Esophagus (tissue), 2 donors: ENCODE measurements at regions not wholly inside any gene's neighbourhood (a gene's known extent, or its start where the extent isn't known, plus 50 kb on each side); places are given as distances from the start of the nearest gene placed in this dataset.

Source experiments
- H3K27ac ChIP-seq, 2 donors: one replicate each; pipeline ENCODE4 v1.5.1; 2013; ENCODE audit warnings: low read depth in 2 of 2, mild to moderate bottlenecking in 2 of 2, inconsistent platforms in 1 of 2, low read length in 1 of 2, moderate library complexity in 1 of 2
- H3K27me3 ChIP-seq, 2 donors: one replicate each; pipeline ENCODE4 v1.6.1; 2013; ENCODE audit warnings: low read length in 2 of 2, control low read depth in 1 of 2, mild to moderate bottlenecking in 1 of 2; ENCODE audit not compliant: insufficient read depth in 2 of 2, control insufficient read depth in 1 of 2
- H3K36me3 ChIP-seq, 2 donors: one replicate each; pipeline ENCODE4 v1.6.1; 2013; ENCODE audit warnings: low read length in 1 of 2; ENCODE audit not compliant: control insufficient read depth in 2 of 2, insufficient read depth in 2 of 2
- H3K4me1 ChIP-seq, 2 donors: one replicate each; pipeline ENCODE4 v1.6.1; 2013; ENCODE audit warnings: low read length in 1 of 2; ENCODE audit not compliant: control insufficient read depth in 2 of 2, insufficient read depth in 2 of 2
- H3K4me3 ChIP-seq, 2 donors: one replicate each; pipeline ENCODE4 v1.5.1; 2013; ENCODE audit warnings: low read length in 2 of 2, mild to moderate bottlenecking in 2 of 2, low read depth in 1 of 2, moderate library complexity in 1 of 2
- H3K9me3 ChIP-seq, 2 donors: one replicate each; pipeline ENCODE4 v1.6.1; 2013; ENCODE audit warnings: mild to moderate bottlenecking in 2 of 2, low read depth in 1 of 2, low read length in 1 of 2, moderate library complexity in 1 of 2; ENCODE audit not compliant: control insufficient read depth in 2 of 2, insufficient read depth in 1 of 2
- WGBS, 2 donors: extraction: QIAGEN DNeasy Blood & Tissue Kit; methylation state at CpG; one replicate each; pipeline ENCODE4 v1.1.7; 2013; 5-methylcytosine and 5-hydroxymethylcytosine counted together
- donor health status: healthy with polysubstance abuse.
- donor health status: Bipolar disorder and iron deficiency.

DNA sequence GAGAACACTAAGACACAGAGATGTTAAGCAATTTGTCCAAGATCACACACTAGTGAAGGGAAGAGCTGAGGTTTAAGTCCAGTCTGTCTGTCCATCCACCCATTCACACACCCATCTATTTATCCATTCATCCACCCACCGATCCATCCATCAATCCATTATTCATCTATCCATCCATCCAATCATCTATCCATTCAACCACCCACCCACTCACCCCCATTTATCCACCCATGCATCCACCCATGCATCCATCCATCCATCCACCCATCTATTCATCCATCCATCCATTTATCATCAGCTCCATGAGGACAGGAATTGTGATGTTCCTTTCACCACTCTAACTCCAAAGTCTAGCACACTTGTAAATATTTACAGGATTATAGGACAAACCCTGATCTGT, 242.3 kb upstream of the PMEPA1 start:
- H3K27me3 ChIP-seq, result no peaks in the 10 kb centered on the region
- H3K27ac ChIP-seq, result no peak overlapping the region
- no peak overlapping the region for H3K4me3 ChIP-seq
- 94 to 96% methylated on average over 1 of the region's 1 CpG for WGBS, 2 donors
- H3K9me3 ChIP-seq, result no peaks in the 10 kb centered on the region
- H3K4me1 ChIP-seq, result no peaks in the 10 kb centered on the region
- H3K36me3 ChIP-seq, result no peaks in the 10 kb centered on the region

DNA sequence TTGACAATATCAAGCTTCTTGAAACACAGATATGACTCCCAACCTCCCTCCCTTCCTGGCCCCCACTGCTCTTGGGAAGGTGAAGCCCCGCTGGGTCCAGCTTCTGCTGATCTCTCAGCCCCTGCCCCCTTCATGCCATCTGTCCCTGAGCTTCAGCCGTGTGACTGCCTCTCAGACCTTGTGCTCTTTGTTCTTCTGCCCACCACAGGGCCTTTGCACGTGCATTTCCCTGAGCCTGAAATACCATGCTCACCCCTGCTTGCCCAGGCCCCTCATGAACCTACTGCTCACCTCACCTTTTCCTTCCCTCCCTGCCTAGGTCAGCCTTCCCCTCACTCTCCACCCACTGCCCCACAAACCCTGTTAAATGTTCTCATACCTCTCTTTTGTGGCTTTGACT, 241.7 kb upstream of the PMEPA1 start:
- Histone ChIP-seq H3K4me3 (no peak overlapping the region), H3K27ac (no peak overlapping the region), H3K4me1 (no peaks in the 10 kb centered on the region), H3K9me3 (no peaks in the 10 kb centered on the region), H3K36me3 (no peaks in the 10 kb centered on the region), H3K27me3 (no peaks in the 10 kb centered on the region)
- 89 to 94% methylated on average over 3 of the region's 3 CpGs for WGBS, 2 donors

DNA sequence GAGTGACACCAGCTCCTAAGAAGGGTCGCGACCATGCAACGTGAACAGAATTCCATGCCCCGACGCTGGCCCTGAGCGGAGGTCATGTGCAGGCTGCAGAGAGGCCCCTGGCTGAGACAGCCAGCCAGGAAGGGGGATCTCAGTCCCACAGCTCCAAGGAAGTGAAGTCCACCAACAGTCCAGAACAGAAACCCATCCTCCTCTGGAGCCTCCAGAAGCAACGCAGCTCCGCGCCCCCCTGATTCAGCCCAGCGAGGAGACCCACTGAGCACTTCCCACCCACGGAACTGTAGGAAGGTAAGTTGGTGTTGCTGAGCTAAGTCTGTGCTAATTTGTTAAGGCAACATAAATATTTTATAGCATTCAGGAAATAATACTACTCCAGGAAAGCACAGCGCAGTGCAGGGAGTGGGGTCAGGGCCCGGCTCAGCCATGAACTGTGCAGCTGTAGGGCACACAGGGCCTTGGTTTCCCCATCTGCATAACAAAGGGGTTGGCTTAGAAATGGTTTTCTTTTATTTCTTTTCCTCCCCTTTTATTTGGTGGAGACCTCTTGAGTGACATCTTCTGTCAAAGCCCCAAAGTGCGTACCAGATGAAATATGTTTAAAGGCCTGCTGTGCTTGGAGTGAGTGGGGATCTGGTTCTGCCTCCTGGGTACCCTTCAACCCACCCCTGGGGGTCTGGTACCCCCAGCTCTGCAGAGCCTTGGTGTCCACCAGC, 241.1 kb upstream of the PMEPA1 start:
- no peaks in the 10 kb centered on the region for H3K9me3 ChIP-seq
- H3K27me3 ChIP-seq, result no peaks in the 10 kb centered on the region
- no peaks in the 10 kb centered on the region for H3K4me1 ChIP-seq
- WGBS, 2 donors, result 87 to 88% methylated on average over 14 of the region's 14 CpGs
- H3K27ac ChIP-seq, result no peak overlapping the region
- no peaks in the 10 kb centered on the region for H3K36me3 ChIP-seq
- H3K4me3 ChIP-seq, result no peak overlapping the region

DNA sequence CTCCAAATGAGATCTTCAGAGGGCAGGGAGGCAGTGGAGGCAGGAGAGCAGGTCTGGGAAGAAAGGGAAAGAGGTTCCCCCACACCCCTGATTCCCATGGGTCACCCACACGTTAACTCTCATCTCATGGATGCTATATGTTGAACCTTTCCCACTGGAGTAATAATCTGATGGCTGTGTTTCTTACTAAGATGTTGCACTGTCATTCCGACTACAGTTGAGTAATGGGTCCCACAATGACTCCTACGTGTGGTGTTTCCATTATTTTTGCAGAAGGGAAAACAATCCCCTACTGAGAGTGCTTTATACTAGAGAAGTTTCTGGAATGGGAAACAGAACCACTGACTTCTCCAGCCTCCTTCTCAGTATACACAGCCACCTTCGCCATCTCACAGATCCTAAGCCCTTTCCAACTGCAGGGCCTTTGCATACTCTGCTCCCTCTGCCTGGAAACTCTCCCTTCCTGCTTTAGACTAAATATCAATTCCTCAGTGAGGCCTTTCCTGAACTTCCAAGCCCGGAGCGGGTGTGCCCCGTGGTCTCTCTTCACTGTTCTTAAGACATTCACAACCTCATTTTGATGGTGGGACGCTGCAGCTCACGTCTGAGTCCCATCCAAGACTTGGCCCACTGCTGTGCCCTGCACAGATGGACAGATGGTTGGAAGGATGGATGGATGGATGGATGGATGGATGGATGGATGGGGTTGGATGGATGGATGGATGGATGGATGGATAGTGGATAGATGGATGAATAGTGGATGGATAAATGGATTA, 238.6 kb upstream of the PMEPA1 start:
- 80 to 88% methylated on average over 9 of the region's 9 CpGs for WGBS, 2 donors
- no peak overlapping the region for H3K27ac ChIP-seq
- no peaks in the 10 kb centered on the region for H3K36me3 ChIP-seq
- H3K9me3 ChIP-seq, result no peaks in the 10 kb centered on the region
- no peaks in the 10 kb centered on the region for H3K4me1 ChIP-seq
- no peaks in the 10 kb centered on the region for H3K27me3 ChIP-seq
- H3K4me3 ChIP-seq, result no peak overlapping the region

DNA sequence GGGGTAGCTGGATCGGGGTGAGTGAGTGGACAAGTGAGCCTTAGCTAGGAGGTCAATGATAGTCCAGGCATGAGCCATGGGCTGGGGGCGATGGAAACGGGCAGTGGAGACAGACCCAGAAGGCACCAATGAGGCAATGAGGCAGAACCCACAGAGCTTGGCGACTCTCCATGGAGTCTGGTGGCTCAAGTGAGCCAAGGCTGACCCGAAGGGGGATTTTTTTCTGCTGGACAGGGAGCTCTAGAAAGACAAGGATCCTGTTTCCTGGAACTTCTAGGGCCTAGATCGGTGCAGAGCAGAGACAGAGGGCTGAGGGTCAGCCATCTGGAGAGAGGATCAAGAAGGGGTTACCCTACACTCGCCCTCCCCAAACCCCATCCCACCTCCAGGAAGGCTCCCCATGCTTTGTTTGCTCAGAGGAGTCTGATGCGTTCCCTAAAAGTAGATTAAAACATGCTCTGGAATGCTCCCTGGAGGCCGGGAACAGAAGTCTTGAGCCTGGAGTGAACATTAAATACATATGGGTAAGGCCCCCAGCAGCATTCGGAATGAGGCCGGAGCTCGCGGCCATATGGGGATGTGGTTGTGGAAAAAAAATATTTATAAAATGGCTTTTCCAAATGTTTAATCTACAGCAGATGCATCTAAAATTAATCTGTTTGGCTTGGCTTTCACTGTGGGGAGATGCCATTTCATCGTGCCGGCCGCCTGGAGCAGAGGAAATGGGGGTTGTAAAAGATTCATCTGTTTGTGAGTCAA, 237.8 kb upstream of the PMEPA1 start:
- Histone ChIP-seq H3K36me3 (no peaks in the 10 kb centered on the region), H3K27me3 (no peaks in the 10 kb centered on the region), H3K4me1 (no peaks in the 10 kb centered on the region), H3K27ac (no peak overlapping the region), H3K9me3 (no peaks in the 10 kb centered on the region), H3K4me3 (no peak overlapping the region)
- 69 to 71% methylated on average over 16 of the region's 16 CpGs for WGBS, 2 donors

DNA sequence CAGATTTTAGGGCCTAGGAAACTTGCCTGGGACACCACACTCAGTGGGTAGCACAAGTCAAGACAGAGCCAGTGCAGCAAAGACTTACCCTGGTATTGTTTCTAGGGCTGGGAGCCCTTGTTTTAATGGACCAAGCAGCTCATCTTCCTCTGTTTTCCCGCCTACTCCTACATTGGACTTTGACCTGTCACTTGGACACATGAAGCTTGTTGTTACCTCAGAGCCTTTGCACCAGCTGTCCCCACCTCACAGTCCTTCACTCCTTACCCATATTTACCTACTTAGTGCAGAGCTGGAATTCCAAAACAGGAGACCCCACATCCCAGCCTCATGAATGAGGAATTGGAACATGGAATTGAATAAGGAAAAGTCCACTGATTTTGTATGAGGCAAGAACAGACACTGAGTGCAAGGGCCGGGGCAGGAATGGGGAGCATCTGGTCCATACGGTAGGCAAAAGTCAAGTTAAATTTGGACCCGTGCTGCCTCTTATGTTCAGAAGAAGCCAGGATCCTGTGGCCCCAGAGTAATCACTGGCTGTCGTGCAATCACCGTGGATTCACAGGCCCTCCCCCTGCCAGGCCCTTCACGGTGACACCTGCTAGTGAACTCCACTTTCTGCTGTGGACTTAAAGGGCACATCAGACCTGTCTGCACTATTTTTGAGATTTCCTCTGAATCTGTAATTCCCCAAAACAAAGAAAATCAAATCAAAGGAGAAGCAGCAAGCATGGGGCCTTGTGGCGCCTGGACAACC, 236.9 kb upstream of the PMEPA1 start:
- Histone ChIP-seq H3K27ac (no peak overlapping the region), H3K27me3 (no peaks in the 10 kb centered on the region), H3K36me3 (no peaks in the 10 kb centered on the region), H3K9me3 (no peaks in the 10 kb centered on the region), H3K4me1 (no peaks in the 10 kb centered on the region), H3K4me3 (no peak overlapping the region)
- WGBS, 2 donors, result 89 to 94% methylated on average over 8 of the region's 8 CpGs

DNA sequence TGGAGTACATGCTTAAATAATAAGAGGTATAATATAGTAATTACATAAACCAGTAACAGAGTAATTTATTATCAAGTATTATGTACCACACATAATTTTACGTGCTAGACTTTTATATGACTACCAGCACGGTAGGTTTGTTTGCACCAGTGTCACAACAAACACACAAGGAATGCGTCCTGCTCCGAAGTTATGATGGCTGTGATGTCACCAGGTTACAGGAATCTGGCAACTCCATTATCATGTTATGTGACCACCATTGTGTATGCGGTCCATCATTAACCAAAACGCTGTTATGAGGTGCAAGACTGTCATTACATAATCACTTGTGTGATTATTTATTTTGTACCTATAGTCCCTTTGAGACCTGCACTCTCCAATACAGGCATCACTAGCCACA, 235.2 kb upstream of the PMEPA1 start:
- no peaks in the 10 kb centered on the region for H3K36me3 ChIP-seq
- H3K4me1 ChIP-seq, result no peaks in the 10 kb centered on the region
- no peak overlapping the region for H3K4me3 ChIP-seq
- H3K9me3 ChIP-seq, result no peaks in the 10 kb centered on the region
- H3K27ac ChIP-seq, result no peak overlapping the region
- 85 to 93% methylated on average over 6 of the region's 6 CpGs for WGBS, 2 donors
- no peaks in the 10 kb centered on the region for H3K27me3 ChIP-seq

DNA sequence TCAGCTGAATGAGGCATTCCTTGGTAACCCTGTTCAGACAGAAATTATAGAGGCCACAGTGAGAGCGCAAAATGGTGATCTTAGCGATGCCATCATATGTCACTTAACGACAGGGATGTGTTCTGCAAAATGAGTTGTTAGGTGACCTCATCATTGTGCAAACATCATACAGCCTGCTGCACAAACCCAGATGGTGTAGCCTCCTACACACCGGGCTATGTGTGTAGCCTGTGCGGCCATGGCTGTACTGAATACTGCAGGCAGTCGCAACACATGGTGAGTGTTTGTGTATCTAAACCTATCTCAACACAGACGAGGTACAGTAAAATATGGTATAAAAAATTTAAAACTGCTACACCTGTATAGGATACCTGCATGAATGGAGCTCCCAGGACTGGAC, 234.1 kb upstream of the PMEPA1 start:
- Histone ChIP-seq H3K27ac (no peak overlapping the region), H3K36me3 (no peaks in the 10 kb centered on the region), H3K4me3 (no peak overlapping the region), H3K27me3 (no peaks in the 10 kb centered on the region), H3K4me1 (no peaks in the 10 kb centered on the region), H3K9me3 (no peaks in the 10 kb centered on the region)
- WGBS, 2 donors, result 88 to 89% methylated on average over 7 of the region's 7 CpGs

DNA sequence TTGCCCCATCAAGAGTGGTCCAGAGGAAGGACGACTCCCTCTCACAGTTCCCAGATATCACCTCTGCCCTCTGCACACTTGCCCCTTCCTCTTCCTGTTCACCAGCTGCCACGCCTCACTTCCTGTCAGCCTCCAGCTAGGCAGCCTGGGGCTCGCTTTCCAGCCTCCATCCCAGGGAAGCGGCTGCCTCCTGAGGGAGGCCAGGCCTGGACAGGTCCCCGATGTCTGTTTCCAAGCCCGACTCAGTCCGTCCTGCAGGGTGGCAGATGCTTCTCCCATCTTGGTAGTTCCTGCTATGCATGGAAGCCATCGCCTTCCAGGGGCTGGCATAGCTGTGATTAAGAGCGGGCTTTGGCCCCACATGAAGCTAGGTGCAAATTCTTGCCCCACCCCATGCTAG, 233.5 kb upstream of the PMEPA1 start:
- Histone ChIP-seq H3K27me3 (no peaks in the 10 kb centered on the region), H3K4me1 (no peaks in the 10 kb centered on the region), H3K36me3 (no peaks in the 10 kb centered on the region), H3K9me3 (no peaks in the 10 kb centered on the region), H3K27ac (no peak overlapping the region), H3K4me3 (no peak overlapping the region)
- WGBS, 2 donors, result 81 to 90% methylated on average over 9 of the region's 9 CpGs
